ENCODE measurements at regions not wholly inside any gene's neighbourhood (a gene's known extent, or its start where the extent isn't known, plus 50 kb on each side); places are given as distances from the start of the nearest gene placed in this dataset.
"Not testable (repeated sequence)": the region's sequence is repeated elsewhere in the genome, so short reads cannot be mapped to it uniquely, and the experiment has no call there.

GRCh38 chr1:61028136-61028535 lies 54.2 kb upstream of the NFIA start:
- no peak overlapping the region for H3K4me3 ChIP-seq
- no peak for DNase-seq (ENCODE audit: low spot score in 2 of 2)
- no peak overlapping the region for H3K27ac ChIP-seq
- no peaks in the 10 kb centered on the region for H3K27me3 ChIP-seq
- H3K9me3 ChIP-seq = no peaks in the 10 kb centered on the region
- no peaks in the 10 kb centered on the region for H3K36me3 ChIP-seq
- intact Hi-C loops (cut with DNase I; ENCODE audit: low total_unique reads) = no loop called here
- H3K4me1 ChIP-seq = no peaks in the 10 kb centered on the region
- TF ChIP-seq CTCF (IDR thresholded peaks at IDR 0.05) = no peak
- no peak for TF ChIP-seq POLR2AphosphoS5 (IDR thresholded peaks at IDR 0.05)
- no peak for TF ChIP-seq POLR2A (IDR thresholded peaks at IDR 0.05)

- H3K4me1 ChIP-seq; H3K4me3 ChIP-seq; H3K27ac ChIP-seq; H3K27me3 ChIP-seq; intact Hi-C loops (cut with DNase I; ENCODE audit: low total_unique reads); DNase-seq (ENCODE audit: low spot score in 2 of 2); H3K36me3 ChIP-seq; H3K9me3 ChIP-seq: not testable (repeated sequence)
Measured at GRCh38 chr1:61018068-61018467, 64.3 kb upstream of the NFIA start.

- no peak for DNase-seq (ENCODE audit: low spot score in 2 of 2)
- intact Hi-C loops (cut with DNase I; ENCODE audit: low total_unique reads) = no loop called here
- no peak overlapping the region for H3K4me3 ChIP-seq
- H3K27me3 ChIP-seq = no peaks in the 10 kb centered on the region
- no peaks in the 10 kb centered on the region for H3K36me3 ChIP-seq
- no peak overlapping the region for H3K27ac ChIP-seq
- TF ChIP-seq POLR2AphosphoS5 (IDR thresholded peaks at IDR 0.05) = no peak
- TF ChIP-seq CTCF (IDR thresholded peaks at IDR 0.05) = no peak
- no peak for TF ChIP-seq POLR2A (IDR thresholded peaks at IDR 0.05)
- H3K4me1 ChIP-seq = no peaks in the 10 kb centered on the region
- H3K9me3 ChIP-seq = no peaks in the 10 kb centered on the region
Measured at GRCh38 chr1:61017651-61018050, 64.7 kb upstream of the NFIA start.

- no peak overlapping the region for H3K27ac ChIP-seq
- no peaks in the 10 kb centered on the region for H3K9me3 ChIP-seq
- H3K4me1 ChIP-seq = no peaks in the 10 kb centered on the region
- no peaks in the 10 kb centered on the region for H3K36me3 ChIP-seq
- no peak for DNase-seq (ENCODE audit: low spot score in 2 of 2)
- intact Hi-C loops (cut with DNase I; ENCODE audit: low total_unique reads) = no loop called here
- no peak overlapping the region for H3K4me3 ChIP-seq
- no peaks in the 10 kb centered on the region for H3K27me3 ChIP-seq
- no peak for TF ChIP-seq POLR2AphosphoS5 (IDR thresholded peaks at IDR 0.05)
- TF ChIP-seq CTCF (IDR thresholded peaks at IDR 0.05) = no peak
- TF ChIP-seq POLR2A (IDR thresholded peaks at IDR 0.05) = no peak
Measured at GRCh38 chr1:61013946-61014667, 68.3 kb upstream of the NFIA start.

GRCh38 chr1:61013189-61013945 lies 69.0 kb upstream of the NFIA start:
- Histone ChIP-seq H3K4me1 (no peaks in the 10 kb centered on the region), H3K27ac (no peak overlapping the region), H3K4me3 (no peak overlapping the region), H3K9me3 (no peaks in the 10 kb centered on the region), H3K27me3 (no peaks in the 10 kb centered on the region), H3K36me3 (no peaks in the 10 kb centered on the region)
- DNase-seq (ENCODE audit: low spot score in 2 of 2) = no peak
- TF ChIP-seq POLR2A (IDR thresholded peaks at IDR 0.05) (no peak), POLR2AphosphoS5 (IDR thresholded peaks at IDR 0.05) (no peak), CTCF (IDR thresholded peaks at IDR 0.05) (no peak)
- intact Hi-C loops (cut with DNase I; ENCODE audit: low total_unique reads) = no loop called here

Measured in breast epithelium (tissue), 4 donors.